A549 (cell line): ENCODE measurements at regions not wholly inside any gene's neighbourhood (a gene's known extent, or its start where the extent isn't known, plus 50 kb on each side); places are given as distances from the start of the nearest gene placed in this dataset.

Experiments
- PHF8 ChIP-seq: fragments of 200-600 bp; sonication (generic); IDR thresholded peaks from 2 replicates; pipeline ENCODE4 v1.6.1; 2016; ENCODE audit warnings: low read depth, mild to moderate bottlenecking, antibody characterized with exemption, moderate library complexity, borderline replicate concordance
- POLR2A ChIP-seq: IDR thresholded peaks from 2 replicates; pipeline ENCODE4 v1.6.1; 2012; ENCODE audit warnings: mild to moderate bottlenecking, low read length
- RCOR1 ChIP-seq: fragments of 150-350 bp; IDR thresholded peaks from 2 replicates; pipeline ENCODE4 v1.6.1; 2014; ENCODE audit warnings: antibody characterized with exemption, low read length, low read depth
- ZNF302 ChIP-seq: fragments of 250-450 bp; sonication (Bioruptor Pico); IDR thresholded peaks from 2 replicates; pipeline ENCODE4 v1.9.0; 2021; ENCODE audit warnings: inconsistent platforms, mild to moderate bottlenecking, moderate library complexity
- TF ChIP-seq, protein P1 (sequence below): fragments of >200 bp; sonication (Bioruptor Twin); formaldehyde crosslinking; IDR thresholded peaks from 3 replicates; pipeline ENCODE4 v1.5.1; 2016

DNA sequence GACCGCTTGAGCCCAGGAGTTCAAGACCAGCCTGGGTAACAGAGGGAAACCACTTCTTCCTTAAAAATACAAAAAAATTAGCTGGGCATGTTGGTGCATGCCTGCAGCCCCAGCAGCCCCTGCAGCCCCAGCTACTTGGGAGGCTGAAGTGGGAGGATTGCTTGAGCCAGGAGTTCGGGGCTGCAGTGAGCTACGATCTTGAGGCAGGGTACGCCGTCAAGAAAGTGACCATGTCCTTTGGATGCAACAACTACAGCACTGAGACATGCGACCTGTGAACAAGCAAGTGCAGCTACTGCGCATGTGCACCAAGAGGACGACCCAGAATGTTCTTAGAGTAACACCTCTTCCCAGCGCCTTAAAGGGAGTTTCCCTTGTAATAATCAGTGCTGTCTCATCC, 66.6 kb upstream of the ZNF479 start:
- no peak for TF ChIP-seq PHF8
- TF ChIP-seq RCOR1 = no peak
- TF ChIP-seq ZNF302 = no peak
- no peak for TF ChIP-seq POLR2A
- TF ChIP-seq, protein P1, sequence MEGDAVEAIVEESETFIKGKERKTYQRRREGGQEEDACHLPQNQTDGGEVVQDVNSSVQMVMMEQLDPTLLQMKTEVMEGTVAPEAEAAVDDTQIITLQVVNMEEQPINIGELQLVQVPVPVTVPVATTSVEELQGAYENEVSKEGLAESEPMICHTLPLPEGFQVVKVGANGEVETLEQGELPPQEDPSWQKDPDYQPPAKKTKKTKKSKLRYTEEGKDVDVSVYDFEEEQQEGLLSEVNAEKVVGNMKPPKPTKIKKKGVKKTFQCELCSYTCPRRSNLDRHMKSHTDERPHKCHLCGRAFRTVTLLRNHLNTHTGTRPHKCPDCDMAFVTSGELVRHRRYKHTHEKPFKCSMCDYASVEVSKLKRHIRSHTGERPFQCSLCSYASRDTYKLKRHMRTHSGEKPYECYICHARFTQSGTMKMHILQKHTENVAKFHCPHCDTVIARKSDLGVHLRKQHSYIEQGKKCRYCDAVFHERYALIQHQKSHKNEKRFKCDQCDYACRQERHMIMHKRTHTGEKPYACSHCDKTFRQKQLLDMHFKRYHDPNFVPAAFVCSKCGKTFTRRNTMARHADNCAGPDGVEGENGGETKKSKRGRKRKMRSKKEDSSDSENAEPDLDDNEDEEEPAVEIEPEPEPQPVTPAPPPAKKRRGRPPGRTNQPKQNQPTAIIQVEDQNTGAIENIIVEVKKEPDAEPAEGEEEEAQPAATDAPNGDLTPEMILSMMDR = no peak
